Esophagus muscularis mucosa (tissue), 4 donors: ENCODE measurements at regions not wholly inside any gene's neighbourhood (a gene's known extent, or its start where the extent isn't known, plus 50 kb on each side); places are given as distances from the start of the nearest gene placed in this dataset.

Source experiments
- DNase-seq: peaks from one replicate; pipeline ENCODE4 v3.0.0-alpha.2; 2017; ENCODE audit errors: extremely low spot score
- H3K27ac ChIP-seq, 4 donors: fragments of 200-600 bp; sonication (generic); replicated peaks in 1 of 4; 1 replicate in 3 of 4; 2 replicates in 1 of 4; pipeline ENCODE4 v1.5.1; 2016 to 2019; ENCODE audit warnings: mild to moderate bottlenecking in 1 of 4
- H3K27me3 ChIP-seq, 4 donors: fragments of 200-600 bp; sonication (generic); one replicate each; pipeline versions ENCODE4 v1.5.1 to v1.6.0; 2016 to 2019
- H3K36me3 ChIP-seq, 4 donors: fragments of 200-600 bp; sonication (generic); one replicate each; pipeline ENCODE4 v1.5.1; 2016 to 2019
- H3K4me1 ChIP-seq, 4 donors: fragments of 200-600 bp; sonication (generic); one replicate each; pipeline ENCODE4 v1.5.1; 2016 to 2019
- H3K4me3 ChIP-seq, 4 donors: fragments of 200-600 bp; sonication (generic); 1 replicate in 2 of 4; 2 replicates in 2 of 4; pipeline ENCODE4 v1.5.1; 2016 to 2019; ENCODE audit warnings: mild to moderate bottlenecking in 4 of 4, moderate library complexity in 1 of 4
- H3K9me3 ChIP-seq, 4 donors: fragments of 200-600 bp; sonication (generic); 1 replicate in 3 of 4; 2 replicates in 1 of 4; pipeline ENCODE4 v1.5.1; 2016 to 2019
- CTCF ChIP-seq, 3 experiments: fragments of 200-600 bp in 2 of 3; fragments of 450-650 bp in 1 of 3; sonication (generic) in 2 of 3; IDR thresholded peaks; one replicate each; pipeline ENCODE4 v1.5.1; 2017 to 2019; ENCODE audit warnings: antibody characterized with exemption in 3 of 3, mild to moderate bottlenecking in 2 of 3, moderate library complexity in 1 of 3
- EP300 ChIP-seq: sonication (generic); formaldehyde crosslinking; IDR thresholded peaks from one replicate; pipeline ENCODE4 v1.6.1; 2017; ENCODE audit warnings: antibody characterized with exemption
- POLR2A ChIP-seq: fragments of 450-650 bp; IDR thresholded peaks from one replicate; pipeline ENCODE4 v1.6.1; 2017; ENCODE audit warnings: antibody characterized with exemption, moderate library complexity, mild to moderate bottlenecking, low read depth
- POLR2AphosphoS5 ChIP-seq, 2 donors: sonication (generic); formaldehyde crosslinking; IDR thresholded peaks; one replicate each; pipeline ENCODE4 v1.6.1; 2017; ENCODE audit warnings: antibody characterized with exemption in 2 of 2
- WGBS: methylation state at CpG from one replicate; pipeline ENCODE4 v1.1.5; 2018; 5-methylcytosine and 5-hydroxymethylcytosine counted together
- intact Hi-C: fragments of 100-400 bp; cut with DNase I; formaldehyde crosslinking; loops from one replicate; pipeline ENCODE4 v1.15.1; 2023

DNA sequence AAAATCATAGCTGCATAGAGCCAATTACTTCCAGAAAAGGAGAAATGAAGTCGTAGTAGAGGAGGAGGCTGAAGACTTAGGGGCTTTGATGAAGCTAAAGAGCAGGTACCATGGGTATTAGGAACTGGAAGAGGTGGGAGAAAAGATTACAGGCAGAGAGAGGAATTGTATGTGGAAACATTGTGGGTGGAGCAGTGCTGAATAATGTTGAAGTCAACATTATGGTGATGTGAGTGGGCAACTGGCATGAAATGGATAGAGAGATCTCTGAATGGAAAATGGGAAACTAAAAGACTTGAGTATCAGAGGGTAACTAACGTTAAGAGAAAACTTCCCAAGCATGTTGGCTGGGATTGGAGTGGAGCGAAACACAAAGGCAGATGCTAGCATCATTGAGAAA is 92.5 kb downstream of the AREG start:
- H3K27ac ChIP-seq: no peak overlapping the region
- H3K9me3 ChIP-seq: no peaks in the 10 kb centered on the region
- no peak overlapping the region for H3K4me3 ChIP-seq
- peaks cover 0 to 15% (median 2%) of the 10 kb centered on the region in 4 donors for H3K4me1 ChIP-seq
- TF ChIP-seq POLR2A: no peak
- no peak for TF ChIP-seq POLR2AphosphoS5 (IDR thresholded peaks at IDR 0.05)
- no peak for TF ChIP-seq CTCF (IDR thresholded peaks at IDR 0.05)
- no peak for TF ChIP-seq EP300
- 73% methylated on average over 3 of the region's 3 CpGs for WGBS
- intact Hi-C loops: no loop called here
- no peaks in the 10 kb centered on the region for H3K27me3 ChIP-seq
- no peak for DNase-seq
- H3K36me3 ChIP-seq: no peaks in the 10 kb centered on the region

DNA sequence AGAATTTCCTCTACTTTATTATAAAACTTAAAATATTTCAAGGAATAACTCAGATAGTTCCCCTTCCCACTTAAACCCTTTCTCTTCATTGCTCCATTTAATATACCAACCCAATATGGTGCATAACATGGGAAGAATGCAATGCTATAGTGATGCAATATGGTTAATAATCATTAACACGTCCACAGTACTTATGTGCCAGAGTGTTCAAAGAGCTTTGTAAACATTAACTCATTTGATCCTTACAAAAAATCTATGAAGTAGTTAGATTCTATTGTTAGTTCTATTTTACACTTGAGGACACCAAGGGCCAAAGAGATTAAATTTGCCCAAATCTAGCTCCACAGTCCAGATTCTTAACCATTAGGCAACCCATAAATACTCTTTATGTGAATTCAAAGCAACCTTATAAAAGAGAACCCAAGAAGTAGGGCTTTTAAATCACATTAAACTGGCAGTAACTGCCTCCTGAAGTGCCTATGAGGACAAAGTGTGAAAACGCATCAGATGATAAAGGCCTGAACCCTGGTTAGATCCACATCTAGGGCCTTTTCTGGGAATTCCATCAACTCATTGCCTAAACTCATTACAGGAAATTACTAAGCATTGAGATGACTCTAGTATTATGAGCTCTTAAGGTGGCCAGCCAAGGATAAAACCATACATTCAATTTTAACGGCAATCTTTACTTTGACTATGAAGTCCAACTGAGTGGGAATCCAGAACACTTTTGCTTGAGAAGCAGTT is 94.3 kb downstream of the AREG start:
- Histone ChIP-seq H3K36me3 (no peaks in the 10 kb centered on the region), H3K27ac (no peak overlapping the region), H3K27me3 (no peaks in the 10 kb centered on the region), H3K9me3 (no peaks in the 10 kb centered on the region), H3K4me3 (no peak overlapping the region), H3K4me1 (peaks cover 0 to 33% (median 16%) of the 10 kb centered on the region in 4 donors)
- no peak for DNase-seq
- 74% methylated on average over 3 of the region's 3 CpGs for WGBS
- intact Hi-C loops: no loop called here
- TF ChIP-seq CTCF (IDR thresholded peaks at IDR 0.05) (no peak), EP300 (no peak)

DNA sequence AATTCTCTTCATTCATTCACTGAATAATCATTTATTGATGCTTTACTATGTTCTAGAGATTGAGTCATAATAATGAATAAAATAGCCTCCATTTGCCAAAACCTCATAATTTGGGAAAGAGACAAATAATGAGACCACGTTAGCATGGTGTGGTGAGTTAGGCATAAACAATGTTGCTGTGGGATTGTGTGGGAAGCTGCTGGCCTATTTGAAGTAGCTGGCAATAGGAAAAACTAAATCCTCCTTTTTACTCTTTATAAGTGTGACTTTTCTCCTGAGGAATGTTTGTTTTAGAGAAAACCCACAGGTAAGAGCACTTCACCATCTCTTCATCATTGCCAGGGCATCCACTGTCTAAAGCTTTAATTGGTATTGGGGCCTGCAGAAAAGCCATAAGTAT is 95.3 kb downstream of the AREG start:
- no peaks in the 10 kb centered on the region for H3K27me3 ChIP-seq
- TF ChIP-seq EP300 (no peak), POLR2A (no peak), CTCF (IDR thresholded peaks at IDR 0.05) (no peak), POLR2AphosphoS5 (IDR thresholded peaks at IDR 0.05) (no peak)
- H3K27ac ChIP-seq: no peak overlapping the region
- WGBS: 40% methylated on average over 1 of the region's 1 CpG
- intact Hi-C loops: no loop called here
- DNase-seq: no peak
- no peak overlapping the region for H3K4me3 ChIP-seq
- H3K36me3 ChIP-seq: no peaks in the 10 kb centered on the region
- H3K4me1 ChIP-seq: peaks cover 0 to 40% (median 20%) of the 10 kb centered on the region in 4 donors
- H3K9me3 ChIP-seq: no peaks in the 10 kb centered on the region

GRCh38 chr4:74541667-74542066 is 96.7 kb downstream of the AREG start:
- intact Hi-C loops: no loop called here
- no peak overlapping the region for H3K27ac ChIP-seq
- WGBS: 70% methylated on average over 9 of the region's 9 CpGs

More at GRCh38 chr4:74541667-74542066, 96.7 kb downstream of the AREG start:
- TF ChIP-seq EP300 (no peak), CTCF (IDR thresholded peaks at IDR 0.05) (no peak), POLR2AphosphoS5 (IDR thresholded peaks at IDR 0.05) (no peak), POLR2A (no peak)
- Histone ChIP-seq H3K4me1 (peaks cover 0 to 45% (median 21%) of the 10 kb centered on the region in 4 donors), H3K36me3 (no peaks in the 10 kb centered on the region), H3K27me3 (no peaks in the 10 kb centered on the region), H3K9me3 (no peaks in the 10 kb centered on the region), H3K4me3 (no peak overlapping the region)
- DNase-seq: peak; percentile 62
